ENCODE measurements at regions not wholly inside any gene's neighbourhood (a gene's known extent, or its start where the extent isn't known, plus 50 kb on each side); places are given as distances from the start of the nearest gene placed in this dataset.

DNA sequence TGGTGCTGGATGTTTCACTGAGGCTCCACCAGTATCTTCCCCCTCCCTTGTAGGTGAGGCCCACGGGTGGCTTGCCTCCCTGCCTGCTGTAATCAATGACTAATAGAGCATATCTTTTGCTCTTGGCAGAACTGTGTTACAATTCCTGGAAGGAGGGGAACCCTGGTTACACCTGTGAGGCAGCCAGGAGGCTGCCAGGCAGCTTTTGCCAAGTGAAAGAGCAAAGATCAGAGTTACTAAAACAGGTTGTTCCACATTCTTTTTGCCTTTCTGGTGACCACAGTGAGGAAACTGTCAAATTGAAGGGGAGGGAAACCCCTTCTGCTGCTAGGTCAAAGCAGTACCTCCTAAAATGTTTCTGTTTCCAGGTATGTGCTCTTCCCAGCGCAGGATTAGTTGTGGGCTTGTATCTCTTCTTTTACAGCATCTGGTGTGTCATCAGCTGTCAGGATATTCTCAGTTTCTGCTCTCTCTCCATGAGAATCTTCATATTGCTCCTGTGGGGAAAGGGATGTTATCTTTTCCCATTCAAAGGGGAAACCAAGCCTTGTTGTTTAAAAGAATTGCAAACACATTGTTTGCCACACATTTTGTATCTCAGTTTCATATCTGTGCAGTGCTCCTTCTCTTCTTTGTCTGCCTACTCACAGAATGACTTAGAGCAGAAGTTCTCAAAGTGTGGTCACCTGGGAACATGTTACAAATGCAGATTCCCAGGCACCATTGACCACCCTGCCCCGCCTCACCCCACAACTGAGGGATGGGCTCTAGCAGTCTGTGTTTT lies 137.4 kb upstream of the UMPS start:
- no peak for DNase-seq (ENCODE audit: extremely low read depth, low read depth)
- TF ChIP-seq, protein P1, sequence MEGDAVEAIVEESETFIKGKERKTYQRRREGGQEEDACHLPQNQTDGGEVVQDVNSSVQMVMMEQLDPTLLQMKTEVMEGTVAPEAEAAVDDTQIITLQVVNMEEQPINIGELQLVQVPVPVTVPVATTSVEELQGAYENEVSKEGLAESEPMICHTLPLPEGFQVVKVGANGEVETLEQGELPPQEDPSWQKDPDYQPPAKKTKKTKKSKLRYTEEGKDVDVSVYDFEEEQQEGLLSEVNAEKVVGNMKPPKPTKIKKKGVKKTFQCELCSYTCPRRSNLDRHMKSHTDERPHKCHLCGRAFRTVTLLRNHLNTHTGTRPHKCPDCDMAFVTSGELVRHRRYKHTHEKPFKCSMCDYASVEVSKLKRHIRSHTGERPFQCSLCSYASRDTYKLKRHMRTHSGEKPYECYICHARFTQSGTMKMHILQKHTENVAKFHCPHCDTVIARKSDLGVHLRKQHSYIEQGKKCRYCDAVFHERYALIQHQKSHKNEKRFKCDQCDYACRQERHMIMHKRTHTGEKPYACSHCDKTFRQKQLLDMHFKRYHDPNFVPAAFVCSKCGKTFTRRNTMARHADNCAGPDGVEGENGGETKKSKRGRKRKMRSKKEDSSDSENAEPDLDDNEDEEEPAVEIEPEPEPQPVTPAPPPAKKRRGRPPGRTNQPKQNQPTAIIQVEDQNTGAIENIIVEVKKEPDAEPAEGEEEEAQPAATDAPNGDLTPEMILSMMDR (IDR thresholded peaks at IDR 0.05; ENCODE audit: low read depth, low read length): no peak

- DNase-seq (ENCODE audit: extremely low read depth, low read depth): no peak
- TF ChIP-seq, protein P1 (IDR thresholded peaks at IDR 0.05; ENCODE audit: low read depth, low read length): no peak
Measured at GRCh38 chr3:124593442-124593829, 136.8 kb upstream of the UMPS start.

DNA sequence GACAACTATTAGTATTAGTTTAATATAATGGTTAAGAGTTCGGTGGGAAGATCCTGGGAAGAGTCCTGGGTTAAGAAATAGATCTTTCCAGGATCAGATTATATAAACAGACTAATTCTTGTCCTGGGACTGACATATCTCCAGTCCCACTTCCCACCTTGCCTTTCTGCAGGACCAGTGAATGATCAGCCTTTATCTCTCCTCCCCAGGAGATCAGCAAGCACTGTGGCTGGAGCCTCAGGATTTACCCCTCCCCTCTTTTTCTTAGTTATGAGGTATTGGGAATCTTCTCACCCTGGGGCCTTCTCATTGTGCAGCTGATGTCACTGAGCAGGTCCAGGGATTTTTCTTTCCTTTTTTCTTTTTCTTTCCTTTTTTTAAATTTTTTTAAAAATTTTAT lies 135.7 kb upstream of the UMPS start:
- TF ChIP-seq, protein P1 (IDR thresholded peaks at IDR 0.05; ENCODE audit: low read depth, low read length): no peak
- DNase-seq (ENCODE audit: extremely low read depth, low read depth): no peak

DNA sequence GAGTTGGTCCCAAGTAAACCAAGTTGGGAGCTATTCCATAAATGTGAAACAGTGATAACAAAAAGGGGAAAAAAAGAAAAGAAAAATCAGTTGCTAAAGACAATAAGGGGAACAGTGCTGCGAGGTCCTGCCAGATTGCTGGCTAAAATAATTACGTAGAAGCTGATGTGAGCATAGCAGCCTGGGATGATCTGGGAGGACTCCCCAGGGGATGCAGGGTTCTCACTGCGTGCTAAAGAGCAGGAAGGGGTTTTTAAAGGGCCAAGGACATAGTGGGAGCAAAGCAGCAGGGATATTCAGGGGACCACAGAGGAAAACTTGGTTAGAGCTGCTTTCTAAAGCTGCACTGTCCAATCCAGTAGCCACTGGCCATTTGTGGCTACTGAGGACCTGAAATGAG lies 133.0 kb upstream of the UMPS start:
- no peak for DNase-seq (ENCODE audit: extremely low read depth, low read depth)
- TF ChIP-seq, protein P1 (IDR thresholded peaks at IDR 0.05; ENCODE audit: low read depth, low read length): no peak

DNA sequence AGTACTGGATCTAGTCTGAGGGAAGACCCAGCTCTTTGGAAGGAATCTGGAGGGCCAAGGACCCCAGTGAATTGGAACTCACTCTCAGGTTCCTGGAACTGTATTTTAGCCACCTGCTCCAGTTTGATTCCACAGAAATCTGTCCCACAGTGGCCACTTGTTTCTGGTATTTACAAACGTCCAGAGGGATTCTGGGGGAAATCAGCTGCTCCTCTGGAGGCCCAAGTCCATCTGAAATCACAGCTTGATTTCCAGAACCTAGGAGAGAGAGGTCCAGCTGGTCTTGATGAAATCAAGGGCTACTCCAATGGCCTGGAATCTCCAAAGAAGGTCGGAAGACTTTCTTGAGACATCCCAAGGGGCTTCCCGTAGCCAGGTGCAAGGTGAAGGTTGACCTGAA lies 132.3 kb upstream of the UMPS start:
- TF ChIP-seq, protein P1 (IDR thresholded peaks at IDR 0.05; ENCODE audit: low read depth, low read length): no peak
- DNase-seq (ENCODE audit: extremely low read depth, low read depth): no peak

DNA sequence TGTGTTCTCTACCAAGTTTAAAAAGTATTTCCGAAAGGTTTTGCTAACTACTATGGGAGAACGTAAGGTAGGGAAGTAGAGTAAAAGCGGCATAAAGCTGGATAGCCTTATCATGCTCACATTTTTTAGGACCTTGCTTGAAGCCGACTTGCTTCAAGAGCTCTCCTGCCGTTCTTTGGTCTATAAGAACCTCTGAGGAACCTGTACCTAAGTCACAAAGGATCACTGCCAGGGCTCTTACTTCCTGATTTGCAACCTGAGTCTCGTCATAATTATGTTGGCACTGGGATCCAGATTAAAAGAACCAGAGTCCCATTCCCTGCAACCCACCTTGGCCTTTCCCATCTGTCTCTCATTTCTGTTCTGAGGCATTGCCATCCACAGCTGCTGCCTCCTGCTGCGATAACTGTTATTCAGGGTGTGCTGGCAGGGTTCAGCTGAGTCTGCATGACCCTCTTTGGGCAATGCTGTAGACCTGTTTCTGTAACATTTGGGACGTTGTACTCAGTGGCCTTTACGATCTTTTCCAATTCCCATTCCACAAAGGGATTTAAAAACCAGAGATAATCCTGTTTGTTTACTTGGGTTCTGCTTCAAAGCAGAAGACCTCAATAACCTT lies 131.0 kb upstream of the UMPS start:
- no peak for DNase-seq (ENCODE audit: extremely low read depth, low read depth)
- TF ChIP-seq, protein P1 (IDR thresholded peaks at IDR 0.05; ENCODE audit: low read depth, low read length): no peak
